SK-N-SH treated with all-trans-retinoic acid at 6 μM for 48 hours (cell line): ENCODE measurements at regions not wholly inside any gene's neighbourhood (a gene's known extent, or its start where the extent isn't known, plus 50 kb on each side); places are given as distances from the start of the nearest gene placed in this dataset.

Source experiments
- ATAC-seq: fragments of 200-7000 bp; cut with Tn5 transposase; 3 replicates; pipeline ENCODE4 v1.9.1; 2020; ENCODE audit warnings: mild to moderate bottlenecking, moderate library complexity
- ARNTL ChIP-seq: fragments of 450-650 bp; formaldehyde crosslinking; IDR thresholded peaks from 2 replicates; pipeline ENCODE4 v1.5.0; 2020; ENCODE audit warnings: low read depth, mild to moderate bottlenecking, moderate library complexity, borderline replicate concordance
- BACH2 ChIP-seq: fragments of 250-450 bp; sonication (Bioruptor Pico); IDR thresholded peaks from 2 replicates; pipeline ENCODE4 v1.9.0; 2021; ENCODE audit warnings: mild to moderate bottlenecking, borderline replicate concordance
- CREB5 ChIP-seq: fragments of 250-450 bp; sonication (Bioruptor Pico); IDR thresholded peaks from 2 replicates; pipeline ENCODE4 v1.5.1; 2020; ENCODE audit warnings: low read depth, mild to moderate bottlenecking, moderate library complexity
- CSRNP3 ChIP-seq: fragments of 250-450 bp; sonication (Bioruptor Pico); IDR thresholded peaks from 2 replicates; pipeline ENCODE4 v1.5.1; 2021; ENCODE audit warnings: mild to moderate bottlenecking, moderate library complexity
- ESRRG ChIP-seq: fragments of 250-450 bp; sonication (Bioruptor Pico); IDR thresholded peaks from 2 replicates; pipeline ENCODE4 v1.6.1; 2021; ENCODE audit warnings: mild to moderate bottlenecking
- ISL1 ChIP-seq: fragments of 250-450 bp; sonication (Bioruptor Pico); IDR thresholded peaks from 2 replicates; pipeline ENCODE4 v2.1.2; 2022; ENCODE audit warnings: mild to moderate bottlenecking, moderate library complexity
- PATZ1 ChIP-seq: fragments of 250-450 bp; sonication (Bioruptor Pico); IDR thresholded peaks from 2 replicates; pipeline ENCODE4 v1.8.0; 2020; ENCODE audit warnings: mild to moderate bottlenecking, moderate library complexity, borderline replicate concordance
- POU6F1 ChIP-seq: fragments of 250-450 bp; sonication (Bioruptor Pico); IDR thresholded peaks from 2 replicates; pipeline ENCODE4 v1.8.0; 2021; ENCODE audit warnings: low read depth, mild to moderate bottlenecking, moderate library complexity, borderline replicate concordance
- PPARA ChIP-seq: fragments of 250-450 bp; sonication (Bioruptor Pico); IDR thresholded peaks from 2 replicates; pipeline ENCODE4 v1.5.0; 2020; ENCODE audit warnings: mild to moderate bottlenecking, borderline replicate concordance
- SNAI2 ChIP-seq: fragments of 250-450 bp; sonication (Bioruptor Pico); IDR thresholded peaks from 2 replicates; pipeline ENCODE4 v1.5.0; 2020; ENCODE audit warnings: mild to moderate bottlenecking, moderate library complexity
- TSHZ2 ChIP-seq: fragments of 250-450 bp; sonication (Bioruptor Pico); IDR thresholded peaks from 2 replicates; pipeline ENCODE4 v1.5.0; 2020; ENCODE audit warnings: mild to moderate bottlenecking, moderate library complexity
- ZC3H10 ChIP-seq: fragments of 250-450 bp; sonication (Bioruptor Pico); IDR thresholded peaks from 2 replicates; pipeline ENCODE4 v1.5.1; 2021; ENCODE audit warnings: mild to moderate bottlenecking, moderate library complexity
- ZFP3 ChIP-seq: fragments of 250-450 bp; sonication (Bioruptor Pico); IDR thresholded peaks from 2 replicates; pipeline ENCODE4 v1.5.0; 2020; ENCODE audit warnings: mild to moderate bottlenecking, moderate library complexity
- ZFP30 ChIP-seq: fragments of 450-650 bp; formaldehyde crosslinking; IDR thresholded peaks from 2 replicates; pipeline ENCODE4 v1.5.0; 2022; ENCODE audit warnings: mild to moderate bottlenecking, moderate library complexity
- ZNF70 ChIP-seq: fragments of 450-650 bp; formaldehyde crosslinking; IDR thresholded peaks from 2 replicates; pipeline ENCODE4 v1.5.0; 2020; ENCODE audit warnings: mild to moderate bottlenecking, moderate library complexity
- ZNF8 ChIP-seq: fragments of 450-650 bp; formaldehyde crosslinking; IDR thresholded peaks from 2 replicates; pipeline ENCODE4 v1.5.0; 2020; ENCODE audit warnings: mild to moderate bottlenecking, moderate library complexity

- ATAC-seq: no peak
- TF ChIP-seq PATZ1 (CRISPR knock-in tag) (no peak), ESRRG (CRISPR knock-in tag) (no peak), SNAI2 (CRISPR knock-in tag) (no peak), ZNF70 (CRISPR knock-in tag) (no peak), CREB5 (no peak), BACH2 (no peak), CSRNP3 (CRISPR knock-in tag) (no peak), ISL1 (CRISPR knock-in tag) (no peak), ZC3H10 (CRISPR knock-in tag) (no peak), ZNF8 (no peak), ZFP3 (CRISPR knock-in tag) (no peak)
These were observed 602.3 kb upstream of the MGMT start for GRCh38 chr10:128864554-128865295.

GRCh38 chr10:128865436-128866195 lies 601.4 kb upstream of the MGMT start:
- no peak for TF ChIP-seq ARNTL (CRISPR knock-in tag)
- no peak for ATAC-seq

GRCh38 chr10:128866551-128866950 lies 600.5 kb upstream of the MGMT start:
- no peak for ATAC-seq
- TF ChIP-seq CSRNP3 (CRISPR knock-in tag) (no peak), ZNF8 (no peak), ZFP30 (CRISPR knock-in tag) (no peak), POU6F1 (CRISPR knock-in tag) (no peak), BACH2 (no peak), ZFP3 (CRISPR knock-in tag) (no peak), PPARA (CRISPR knock-in tag) (no peak), TSHZ2 (CRISPR knock-in tag) (no peak), ZNF70 (CRISPR knock-in tag) (no peak), CREB5 (no peak)
